ENCODE measurements at regions not wholly inside any gene's neighbourhood (a gene's known extent, or its start where the extent isn't known, plus 50 kb on each side); places are given as distances from the start of the nearest gene placed in this dataset.
A peak's percentile ranks its signal among the peaks of the same experiment; 100 is the strongest.

GRCh38 chr5:39742916-39743315 lies 318.1 kb upstream of the DAB2 start:
- Histone ChIP-seq H3K4me1 (ENCODE audit: control insufficient read depth, insufficient read depth, low read length, poor library complexity, severe bottlenecking) (no peaks in the 10 kb centered on the region), H3K36me3 (ENCODE audit: control insufficient read depth, insufficient read depth, low read length) (no peaks in the 10 kb centered on the region), H3K27ac (ENCODE audit: insufficient read depth, low read length, poor library complexity, severe bottlenecking) (no peak overlapping the region), H3K27me3 (replicated peaks; ENCODE audit: control insufficient read depth, insufficient read depth, low read length, poor library complexity, severe bottlenecking) (no peaks in the 10 kb centered on the region), H3K9me3 (ENCODE audit: control insufficient read depth, low read length) (no peaks in the 10 kb centered on the region), H3K4me3 (ENCODE audit: insufficient read depth, low read depth, low read length, poor library complexity, severe bottlenecking) (no peak overlapping the region)
- no peak for DNase-seq

GRCh38 chr5:39740404-39740803 lies 315.6 kb upstream of the DAB2 start:
- no peaks in the 10 kb centered on the region for H3K9me3 ChIP-seq (ENCODE audit: control insufficient read depth, low read length)
- no peaks in the 10 kb centered on the region for H3K27me3 ChIP-seq (replicated peaks; ENCODE audit: control insufficient read depth, insufficient read depth, low read length, poor library complexity, severe bottlenecking)
- H3K4me3 ChIP-seq (ENCODE audit: insufficient read depth, low read depth, low read length, poor library complexity, severe bottlenecking), result no peak overlapping the region
- no peaks in the 10 kb centered on the region for H3K36me3 ChIP-seq (ENCODE audit: control insufficient read depth, insufficient read depth, low read length)
- H3K27ac ChIP-seq (ENCODE audit: insufficient read depth, low read length, poor library complexity, severe bottlenecking), result no peak overlapping the region
- no peaks in the 10 kb centered on the region for H3K4me1 ChIP-seq (ENCODE audit: control insufficient read depth, insufficient read depth, low read length, poor library complexity, severe bottlenecking)
- no peak for DNase-seq

- no peaks in the 10 kb centered on the region for H3K4me1 ChIP-seq (ENCODE audit: control insufficient read depth, insufficient read depth, low read length, poor library complexity, severe bottlenecking)
- no peak overlapping the region for H3K4me3 ChIP-seq (ENCODE audit: insufficient read depth, low read depth, low read length, poor library complexity, severe bottlenecking)
- no peaks in the 10 kb centered on the region for H3K9me3 ChIP-seq (ENCODE audit: control insufficient read depth, low read length)
- H3K36me3 ChIP-seq (ENCODE audit: control insufficient read depth, insufficient read depth, low read length), result no peaks in the 10 kb centered on the region
- no peak for DNase-seq
- no peaks in the 10 kb centered on the region for H3K27me3 ChIP-seq (replicated peaks; ENCODE audit: control insufficient read depth, insufficient read depth, low read length, poor library complexity, severe bottlenecking)
- H3K27ac ChIP-seq (ENCODE audit: insufficient read depth, low read length, poor library complexity, severe bottlenecking), result no peak overlapping the region
Measured at GRCh38 chr5:39732166-39732565, 307.4 kb upstream of the DAB2 start.

GRCh38 chr5:39730699-39731098 lies 305.9 kb upstream of the DAB2 start:
- DNase-seq, result no peak
- H3K4me1 ChIP-seq (ENCODE audit: control insufficient read depth, insufficient read depth, low read length, poor library complexity, severe bottlenecking), result no peaks in the 10 kb centered on the region
- H3K4me3 ChIP-seq (ENCODE audit: insufficient read depth, low read depth, low read length, poor library complexity, severe bottlenecking), result no peak overlapping the region
- no peak overlapping the region for H3K27ac ChIP-seq (ENCODE audit: insufficient read depth, low read length, poor library complexity, severe bottlenecking)
- no peaks in the 10 kb centered on the region for H3K27me3 ChIP-seq (replicated peaks; ENCODE audit: control insufficient read depth, insufficient read depth, low read length, poor library complexity, severe bottlenecking)
- H3K36me3 ChIP-seq (ENCODE audit: control insufficient read depth, insufficient read depth, low read length), result no peaks in the 10 kb centered on the region
- H3K9me3 ChIP-seq (ENCODE audit: control insufficient read depth, low read length), result no peaks in the 10 kb centered on the region

- no peak for DNase-seq
- H3K4me1 ChIP-seq (ENCODE audit: control insufficient read depth, insufficient read depth, low read length, poor library complexity, severe bottlenecking), result no peaks in the 10 kb centered on the region
- H3K4me3 ChIP-seq (ENCODE audit: insufficient read depth, low read depth, low read length, poor library complexity, severe bottlenecking), result no peak overlapping the region
- no peaks in the 10 kb centered on the region for H3K9me3 ChIP-seq (ENCODE audit: control insufficient read depth, low read length)
- no peaks in the 10 kb centered on the region for H3K27me3 ChIP-seq (replicated peaks; ENCODE audit: control insufficient read depth, insufficient read depth, low read length, poor library complexity, severe bottlenecking)
- no peaks in the 10 kb centered on the region for H3K36me3 ChIP-seq (ENCODE audit: control insufficient read depth, insufficient read depth, low read length)
- H3K27ac ChIP-seq (ENCODE audit: insufficient read depth, low read length, poor library complexity, severe bottlenecking), result no peak overlapping the region
Measured at GRCh38 chr5:39730006-39730405, 305.2 kb upstream of the DAB2 start.

- no peaks in the 10 kb centered on the region for H3K4me1 ChIP-seq (ENCODE audit: control insufficient read depth, insufficient read depth, low read length, poor library complexity, severe bottlenecking)
- no peak overlapping the region for H3K4me3 ChIP-seq (ENCODE audit: insufficient read depth, low read depth, low read length, poor library complexity, severe bottlenecking)
- no peak for DNase-seq
- H3K9me3 ChIP-seq (ENCODE audit: control insufficient read depth, low read length), result no peaks in the 10 kb centered on the region
- H3K27me3 ChIP-seq (replicated peaks; ENCODE audit: control insufficient read depth, insufficient read depth, low read length, poor library complexity, severe bottlenecking), result no peaks in the 10 kb centered on the region
- no peak overlapping the region for H3K27ac ChIP-seq (ENCODE audit: insufficient read depth, low read length, poor library complexity, severe bottlenecking)
- H3K36me3 ChIP-seq (ENCODE audit: control insufficient read depth, insufficient read depth, low read length), result no peaks in the 10 kb centered on the region
Measured at GRCh38 chr5:39726467-39726866, 301.7 kb upstream of the DAB2 start.

- Histone ChIP-seq H3K36me3 (ENCODE audit: control insufficient read depth, insufficient read depth, low read length) (no peaks in the 10 kb centered on the region), H3K4me1 (ENCODE audit: control insufficient read depth, insufficient read depth, low read length, poor library complexity, severe bottlenecking) (no peaks in the 10 kb centered on the region), H3K27ac (ENCODE audit: insufficient read depth, low read length, poor library complexity, severe bottlenecking) (no peak overlapping the region), H3K9me3 (ENCODE audit: control insufficient read depth, low read length) (no peaks in the 10 kb centered on the region), H3K27me3 (replicated peaks; ENCODE audit: control insufficient read depth, insufficient read depth, low read length, poor library complexity, severe bottlenecking) (no peaks in the 10 kb centered on the region), H3K4me3 (ENCODE audit: insufficient read depth, low read depth, low read length, poor library complexity, severe bottlenecking) (no peak overlapping the region)
- DNase-seq, result no peak
Measured at GRCh38 chr5:39721394-39721793, 296.6 kb upstream of the DAB2 start.

- H3K4me1 ChIP-seq (ENCODE audit: control insufficient read depth, insufficient read depth, low read length, poor library complexity, severe bottlenecking), result no peaks in the 10 kb centered on the region
- H3K4me3 ChIP-seq (ENCODE audit: insufficient read depth, low read depth, low read length, poor library complexity, severe bottlenecking), result no peak overlapping the region
- H3K36me3 ChIP-seq (ENCODE audit: control insufficient read depth, insufficient read depth, low read length), result no peaks in the 10 kb centered on the region
- H3K27me3 ChIP-seq (replicated peaks; ENCODE audit: control insufficient read depth, insufficient read depth, low read length, poor library complexity, severe bottlenecking), result no peaks in the 10 kb centered on the region
- DNase-seq, result no peak
- H3K9me3 ChIP-seq (ENCODE audit: control insufficient read depth, low read length), result no peaks in the 10 kb centered on the region
- H3K27ac ChIP-seq (ENCODE audit: insufficient read depth, low read length, poor library complexity, severe bottlenecking), result no peak overlapping the region
Measured at GRCh38 chr5:39720136-39720535, 295.4 kb upstream of the DAB2 start.

- H3K4me1 ChIP-seq (ENCODE audit: control insufficient read depth, insufficient read depth, low read length, poor library complexity, severe bottlenecking), result no peaks in the 10 kb centered on the region
- no peaks in the 10 kb centered on the region for H3K9me3 ChIP-seq (ENCODE audit: control insufficient read depth, low read length)
- no peak for DNase-seq
- H3K36me3 ChIP-seq (ENCODE audit: control insufficient read depth, insufficient read depth, low read length), result no peaks in the 10 kb centered on the region
- H3K27me3 ChIP-seq (replicated peaks; ENCODE audit: control insufficient read depth, insufficient read depth, low read length, poor library complexity, severe bottlenecking), result no peaks in the 10 kb centered on the region
- H3K27ac ChIP-seq (ENCODE audit: insufficient read depth, low read length, poor library complexity, severe bottlenecking), result no peak overlapping the region
- no peak overlapping the region for H3K4me3 ChIP-seq (ENCODE audit: insufficient read depth, low read depth, low read length, poor library complexity, severe bottlenecking)
Measured at GRCh38 chr5:39717176-39717897, 292.6 kb upstream of the DAB2 start.

- Histone ChIP-seq H3K9me3 (ENCODE audit: control insufficient read depth, low read length) (no peaks in the 10 kb centered on the region), H3K36me3 (ENCODE audit: control insufficient read depth, insufficient read depth, low read length) (no peaks in the 10 kb centered on the region), H3K4me3 (ENCODE audit: insufficient read depth, low read depth, low read length, poor library complexity, severe bottlenecking) (no peak overlapping the region), H3K27ac (ENCODE audit: insufficient read depth, low read length, poor library complexity, severe bottlenecking) (no peak overlapping the region), H3K4me1 (ENCODE audit: control insufficient read depth, insufficient read depth, low read length, poor library complexity, severe bottlenecking) (no peaks in the 10 kb centered on the region), H3K27me3 (replicated peaks; ENCODE audit: control insufficient read depth, insufficient read depth, low read length, poor library complexity, severe bottlenecking) (no peaks in the 10 kb centered on the region)
- DNase-seq, result peak in 1 of 3 donors; percentile 3
Measured at GRCh38 chr5:39716532-39717028, 291.8 kb upstream of the DAB2 start.

Data from effector memory CD4-positive, alpha-beta T cell (primary cell).